Lower leg skin (tissue), 4 donors: ENCODE measurements at regions not wholly inside any gene's neighbourhood (a gene's known extent, or its start where the extent isn't known, plus 50 kb on each side); places are given as distances from the start of the nearest gene placed in this dataset.
"Not testable (repeated sequence)": the region's sequence is repeated elsewhere in the genome, so short reads cannot be mapped to it uniquely, and the experiment has no call there.

ENCODE experiments used
- DNase-seq, 2 donors: peaks; one replicate each; pipeline ENCODE4 v3.0.0-alpha.2; 2019; ENCODE audit warnings: low spot score in 2 of 2
- H3K4me3 ChIP-seq: fragments of 200-600 bp; sonication (generic); 2 replicates; pipeline ENCODE4 v1.5.1; 2017; ENCODE audit warnings: mild to moderate bottlenecking, low read depth; ENCODE audit not compliant: poor library complexity, severe bottlenecking
- CTCF ChIP-seq, 3 donors: fragments of 450-650 bp; IDR thresholded peaks; one replicate each; pipeline ENCODE4 v1.5.1; 2016; ENCODE audit warnings: antibody characterized with exemption in 3 of 3, mild to moderate bottlenecking in 3 of 3, moderate library complexity in 2 of 3
- POLR2A ChIP-seq, 2 donors: fragments of 450-650 bp; IDR thresholded peaks; one replicate each; pipeline ENCODE4 v1.6.1; 2016 to 2017; ENCODE audit warnings: antibody characterized with exemption in 2 of 2, mild to moderate bottlenecking in 1 of 2, moderate library complexity in 1 of 2
- WGBS, 2 donors: methylation state at CpG; one replicate each; pipeline ENCODE4 v1.1.5; 2018; 5-methylcytosine and 5-hydroxymethylcytosine counted together
- intact Hi-C: fragments of 100-400 bp; cut with DNase I; formaldehyde crosslinking; loops from one replicate; pipeline ENCODE4 v1.15.0; 2023; ENCODE audit warnings: low total_unique reads

- DNase-seq, result no peak
- no peak for TF ChIP-seq POLR2A (IDR thresholded peaks at IDR 0.05)
- no peak for TF ChIP-seq CTCF (IDR thresholded peaks at IDR 0.05)
- H3K4me3 ChIP-seq, result no peak overlapping the region
- intact Hi-C loops, result no loop called here
- 70 to 87% methylated on average over 2 of the region's 2 CpGs for WGBS, 2 donors
Measured at GRCh38 chr6:47180633-47181032, 129.1 kb downstream of the TNFRSF21 start.

- intact Hi-C loops, result no loop called here
- TF ChIP-seq CTCF (IDR thresholded peaks at IDR 0.05), result no peak
- TF ChIP-seq POLR2A (IDR thresholded peaks at IDR 0.05), result no peak
- no peak overlapping the region for H3K4me3 ChIP-seq
- DNase-seq, result no peak
Measured at GRCh38 chr6:47179286-47179685, 130.4 kb downstream of the TNFRSF21 start.

GRCh38 chr6:47175656-47176055 lies 133.5 kb upstream of the ADGRF1 start:
- H3K4me3 ChIP-seq, result no peak overlapping the region
- intact Hi-C loops, result no loop called here
- no peak for TF ChIP-seq POLR2A (IDR thresholded peaks at IDR 0.05)
- no peak for TF ChIP-seq CTCF (IDR thresholded peaks at IDR 0.05)
- DNase-seq, result no peak
- 88 to 97% methylated on average over 3 of the region's 3 CpGs for WGBS, 2 donors

GRCh38 chr6:47174502-47175023 lies 132.4 kb upstream of the ADGRF1 start:
- TF ChIP-seq POLR2A (IDR thresholded peaks at IDR 0.05) (no peak), CTCF (IDR thresholded peaks at IDR 0.05) (no peak)
- no peak overlapping the region for H3K4me3 ChIP-seq
- intact Hi-C loops, result no loop called here
- no peak for DNase-seq
- WGBS, 2 donors, result 88 to 91% methylated on average over 4 of the region's 4 CpGs

GRCh38 chr6:47174063-47174462 lies 131.9 kb upstream of the ADGRF1 start:
- intact Hi-C loops, H3K4me3 ChIP-seq, DNase-seq: not testable (repeated sequence)
- 88 to 92% methylated on average over 4 of the region's 4 CpGs for WGBS, 2 donors

- DNase-seq, H3K4me3 ChIP-seq, intact Hi-C loops: not testable (repeated sequence)
- WGBS, 2 donors, result 94 to 95% methylated on average over 3 of the region's 3 CpGs
Measured at GRCh38 chr6:47173145-47173544, 131.0 kb upstream of the ADGRF1 start.

- H3K4me3 ChIP-seq, result no peak overlapping the region
- WGBS, 2 donors, result 43 to 57% methylated on average over 3 of the region's 3 CpGs
- no peak for DNase-seq
- TF ChIP-seq POLR2A (IDR thresholded peaks at IDR 0.05) (no peak), CTCF (IDR thresholded peaks at IDR 0.05) (no peak)
- intact Hi-C loops, result no loop called here
Measured at GRCh38 chr6:47170617-47170947, 128.4 kb upstream of the ADGRF1 start.
